Heart left ventricle (tissue), 13 donors: ENCODE measurements at regions not wholly inside any gene's neighbourhood (a gene's known extent, or its start where the extent isn't known, plus 50 kb on each side); places are given as distances from the start of the nearest gene placed in this dataset.

Experiments
- POLR2A ChIP-seq, 2 donors: fragments of 450-650 bp; IDR thresholded peaks; one replicate each; pipeline ENCODE4 v1.6.1; 2017; ENCODE audit warnings: antibody characterized with exemption in 2 of 2, mild to moderate bottlenecking in 2 of 2, moderate library complexity in 2 of 2
- TF ChIP-seq, protein P1 (sequence below), 12 donors: fragments of 200-600 bp; sonication (generic) in 4 of 12; IDR thresholded peaks; one replicate each; pipeline versions ENCODE4 v1.5.0 to v1.8.0; 2018 to 2022; ENCODE audit warnings: antibody characterized with exemption in 12 of 12, mild to moderate bottlenecking in 5 of 12
- donor health status: ischemic (EF 13 %, LVEDD 7.1; RV severe dilation, severe dysfunction).
- donor health status: DM: no; HTN: yes; CAD: no.
- donor health status: DM: no; HTN: no; CAD: no.
- donor health status: ischemic (EF 25% LVEDD 6.9; RV normal size, moderate dysfunction).
- donor health status: ischemic (EF 25% LVEDD 5.7; RV mildly dilated, moderate dysfunction).
- donor health status: ischemic (EF 35%, LVEDD 5.7; RV mildly dilated, moderate dysfunction).
- donor health status: nonischemic (EF 11% LVEDD 7.7; RV severe dilation, severe dysfunction).
- donor health status: DM: yes; HTN: yes; CAD: no.
- donor health status: PGD.
- donor health status: ischemic (EF 29% LVEDD 5.4; RV normal size, mild dysfunction).
- donor health status: nonischemic (EF 23%, LVEDD 6.1; RV moderate dilation, normal function).

DNA sequence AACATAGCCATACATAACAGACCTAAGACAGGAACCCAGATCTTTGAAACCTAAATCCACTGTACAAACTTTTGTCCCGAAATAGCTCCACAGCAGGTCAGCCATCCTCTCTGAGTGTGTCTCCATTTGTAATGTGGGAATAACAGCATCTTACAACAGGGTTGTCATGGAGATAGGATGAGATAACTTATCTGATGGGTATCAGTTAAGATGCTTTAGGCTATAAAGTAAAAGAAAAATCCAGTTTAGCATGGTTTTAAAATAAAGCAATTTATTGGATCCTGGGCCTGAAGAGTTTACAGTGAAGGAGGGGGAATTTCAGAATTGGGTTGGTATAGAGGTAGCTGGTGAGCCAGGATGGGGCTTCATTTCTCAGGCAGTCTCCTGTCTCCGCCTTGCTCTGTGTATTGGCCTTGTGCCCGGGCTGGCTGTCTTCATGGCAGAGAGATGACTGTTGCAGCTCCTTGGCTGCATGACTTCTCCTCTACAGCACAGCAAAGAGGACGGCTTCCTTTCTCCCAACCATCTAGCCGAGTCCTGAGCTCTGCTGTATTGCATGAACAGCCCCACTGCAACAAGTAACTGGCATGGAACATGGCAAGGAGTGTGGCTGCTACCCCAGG lies 131.9 kb upstream of the PROK2 start:
- TF ChIP-seq, protein P1, sequence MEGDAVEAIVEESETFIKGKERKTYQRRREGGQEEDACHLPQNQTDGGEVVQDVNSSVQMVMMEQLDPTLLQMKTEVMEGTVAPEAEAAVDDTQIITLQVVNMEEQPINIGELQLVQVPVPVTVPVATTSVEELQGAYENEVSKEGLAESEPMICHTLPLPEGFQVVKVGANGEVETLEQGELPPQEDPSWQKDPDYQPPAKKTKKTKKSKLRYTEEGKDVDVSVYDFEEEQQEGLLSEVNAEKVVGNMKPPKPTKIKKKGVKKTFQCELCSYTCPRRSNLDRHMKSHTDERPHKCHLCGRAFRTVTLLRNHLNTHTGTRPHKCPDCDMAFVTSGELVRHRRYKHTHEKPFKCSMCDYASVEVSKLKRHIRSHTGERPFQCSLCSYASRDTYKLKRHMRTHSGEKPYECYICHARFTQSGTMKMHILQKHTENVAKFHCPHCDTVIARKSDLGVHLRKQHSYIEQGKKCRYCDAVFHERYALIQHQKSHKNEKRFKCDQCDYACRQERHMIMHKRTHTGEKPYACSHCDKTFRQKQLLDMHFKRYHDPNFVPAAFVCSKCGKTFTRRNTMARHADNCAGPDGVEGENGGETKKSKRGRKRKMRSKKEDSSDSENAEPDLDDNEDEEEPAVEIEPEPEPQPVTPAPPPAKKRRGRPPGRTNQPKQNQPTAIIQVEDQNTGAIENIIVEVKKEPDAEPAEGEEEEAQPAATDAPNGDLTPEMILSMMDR (IDR thresholded peaks at IDR 0.05): no peak
- TF ChIP-seq POLR2A (IDR thresholded peaks at IDR 0.05): no peak
